OCI-LY7 (cell line): ENCODE measurements at regions not wholly inside any gene's neighbourhood (a gene's known extent, or its start where the extent isn't known, plus 50 kb on each side); places are given as distances from the start of the nearest gene placed in this dataset.

Experiments
- BruUV-seq: library from RNA; stranded (reverse); fragments of 400-500 nt; replicated peaks from 2 replicates; lab custom pipeline; 2021; lab: Mats Ljungman, UMichigan
- CTCF ChIA-PET: fragments of 300-600 bp; sonication (Branson Sonifier 250); formaldehyde crosslinking; loops from one replicate; lab custom pipeline; 2022; ENCODE audit warnings: antibody characterized with exemption; ENCODE audit not compliant: unreplicated experiment; lab: Charles Lee
- POLR2A ChIA-PET: fragments of 300-600 bp; sonication (Branson Sonifier 250); formaldehyde crosslinking; loops from one replicate; lab custom pipeline; 2022; ENCODE audit warnings: antibody characterized with exemption; lab: Charles Lee
- DNase-seq: peaks from one replicate; pipeline ENCODE4 v3.0.0-alpha.2; 2015; ENCODE audit warnings: low spot score
- H2AFZ ChIP-seq: fragments of 200-600 bp; sonication (generic), shearing (Covaris generic); 2 replicates; pipeline ENCODE4 v1.6.1; 2014; ENCODE audit warnings: mild to moderate bottlenecking, antibody characterized with exemption, low read length, moderate library complexity
- H3K27ac ChIP-seq: fragments of 200-600 bp; sonication (generic); 2 replicates; pipeline ENCODE4 v1.5.1; 2014; ENCODE audit warnings: mixed run types, low read depth, mild to moderate bottlenecking, moderate library complexity, low read length, inconsistent platforms; ENCODE audit not compliant: poor library complexity, severe bottlenecking
- H3K36me3 ChIP-seq: fragments of 200-600 bp; sonication (generic); 2 replicates; pipeline ENCODE4 v1.6.1; 2014; ENCODE audit warnings: mild to moderate bottlenecking, antibody characterized with exemption, low read length, moderate library complexity, mixed read lengths; ENCODE audit not compliant: insufficient read depth
- H3K4me1 ChIP-seq: fragments of 200-600 bp; sonication (generic); 2 replicates; pipeline ENCODE4 v1.5.1; 2014; ENCODE audit warnings: mild to moderate bottlenecking, low read length; ENCODE audit not compliant: insufficient read depth, poor library complexity, severe bottlenecking
- H3K4me2 ChIP-seq: fragments of 200-600 bp; sonication (generic); 2 replicates; pipeline ENCODE4 v1.6.1; 2014; ENCODE audit warnings: mild to moderate bottlenecking, low read length
- H3K4me3 ChIP-seq: fragments of 200-600 bp; sonication (generic); 2 replicates; pipeline ENCODE4 v1.5.1; 2014; ENCODE audit warnings: mild to moderate bottlenecking, low read depth, low read length; ENCODE audit not compliant: poor library complexity, severe bottlenecking
- H3K79me2 ChIP-seq: fragments of 200-600 bp; sonication (generic); 2 replicates; pipeline ENCODE4 v1.6.1; 2016; ENCODE audit warnings: low read depth, mild to moderate bottlenecking, low read length, moderate library complexity, mixed read lengths; ENCODE audit not compliant: insufficient read depth
- H3K9me2 ChIP-seq: fragments of 200-600 bp; sonication (generic); 2 replicates; pipeline ENCODE4 v1.6.1; 2016; ENCODE audit warnings: mild to moderate bottlenecking, low read length, mixed read lengths; ENCODE audit not compliant: insufficient read depth
- H3K9me3 ChIP-seq: fragments of 200-600 bp; sonication (generic); 2 replicates; pipeline ENCODE4 v1.6.1; 2014; ENCODE audit warnings: mild to moderate bottlenecking, mixed run types, low read length, mixed read lengths
- H4K20me1 ChIP-seq: fragments of 200-600 bp; sonication (generic); 2 replicates; pipeline ENCODE4 v1.6.1; 2014; ENCODE audit warnings: mild to moderate bottlenecking, antibody characterized with exemption, low read length, moderate library complexity, mixed read lengths; ENCODE audit not compliant: insufficient read depth
- EZH2phosphoT487 ChIP-seq: fragments of 200-600 bp; sonication (generic); IDR thresholded peaks from 2 replicates; pipeline ENCODE4 v1.6.1; 2018; ENCODE audit warnings: low read depth, borderline replicate concordance, mild to moderate bottlenecking, mixed run types, antibody characterized with exemption, low read length, moderate library complexity, mixed read lengths
- intact Hi-C: fragments of 100-400 bp; cut with micrococcal nuclease; formaldehyde crosslinking; loops from one replicate; pipeline ENCODE4 v1.10.0; 2022; ENCODE audit not compliant: unreplicated experiment
- TF ChIP-seq, protein P1 (sequence below): fragments of 200-600 bp; sonication (generic); conservative IDR thresholded peaks from 2 replicates; pipeline ENCODE4 v1.5.1; 2014; ENCODE audit warnings: mild to moderate bottlenecking, antibody characterized with exemption, low read length, moderate library complexity, mixed read lengths

DNA sequence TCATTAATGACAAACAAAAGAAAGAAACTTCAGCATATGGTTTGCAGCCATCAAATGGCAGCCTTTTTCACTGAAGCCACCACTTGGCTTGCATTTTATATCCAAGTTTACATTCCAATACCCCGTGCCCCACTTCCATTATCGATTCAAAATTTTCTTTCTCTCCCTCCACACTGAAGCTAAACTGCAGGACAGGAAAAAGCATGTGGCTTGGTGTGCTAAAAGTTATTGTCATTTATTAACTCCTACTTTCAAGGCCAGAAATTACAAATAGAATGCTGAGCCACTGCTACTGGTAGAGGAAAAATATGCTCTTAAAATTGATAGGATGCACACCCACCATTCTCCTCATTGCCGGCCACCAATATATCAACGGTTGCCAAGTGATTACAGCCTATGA lies 351.6 kb upstream of the DUSP10 start:
- DNase-seq: no peak
- intact Hi-C loops: no loop called here
- Histone ChIP-seq H3K4me1 (no peaks in the 10 kb centered on the region), H3K4me3 (no peak overlapping the region), H3K27ac (no peak overlapping the region), H4K20me1 (no peaks in the 10 kb centered on the region), H3K4me2 (no peak overlapping the region), H3K36me3 (no peaks in the 10 kb centered on the region), H3K9me3 (no peaks in the 10 kb centered on the region), H2AFZ (no peak overlapping the region), H3K9me2 (no peaks in the 10 kb centered on the region), H3K79me2 (no peaks in the 10 kb centered on the region)
- ChIA-PET CTCF (no interaction called here), POLR2A (interaction anchor here (0.9 to 1.2 kb wide), 2 partner anchors 26 to 527 kb away, joined by 3 read pairs; no protein-coding TSS in a partner anchor)
- BruUV-seq: no TSS peak
- TF ChIP-seq, protein P1, sequence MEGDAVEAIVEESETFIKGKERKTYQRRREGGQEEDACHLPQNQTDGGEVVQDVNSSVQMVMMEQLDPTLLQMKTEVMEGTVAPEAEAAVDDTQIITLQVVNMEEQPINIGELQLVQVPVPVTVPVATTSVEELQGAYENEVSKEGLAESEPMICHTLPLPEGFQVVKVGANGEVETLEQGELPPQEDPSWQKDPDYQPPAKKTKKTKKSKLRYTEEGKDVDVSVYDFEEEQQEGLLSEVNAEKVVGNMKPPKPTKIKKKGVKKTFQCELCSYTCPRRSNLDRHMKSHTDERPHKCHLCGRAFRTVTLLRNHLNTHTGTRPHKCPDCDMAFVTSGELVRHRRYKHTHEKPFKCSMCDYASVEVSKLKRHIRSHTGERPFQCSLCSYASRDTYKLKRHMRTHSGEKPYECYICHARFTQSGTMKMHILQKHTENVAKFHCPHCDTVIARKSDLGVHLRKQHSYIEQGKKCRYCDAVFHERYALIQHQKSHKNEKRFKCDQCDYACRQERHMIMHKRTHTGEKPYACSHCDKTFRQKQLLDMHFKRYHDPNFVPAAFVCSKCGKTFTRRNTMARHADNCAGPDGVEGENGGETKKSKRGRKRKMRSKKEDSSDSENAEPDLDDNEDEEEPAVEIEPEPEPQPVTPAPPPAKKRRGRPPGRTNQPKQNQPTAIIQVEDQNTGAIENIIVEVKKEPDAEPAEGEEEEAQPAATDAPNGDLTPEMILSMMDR: no peak
- no peak for TF ChIP-seq EZH2phosphoT487

DNA sequence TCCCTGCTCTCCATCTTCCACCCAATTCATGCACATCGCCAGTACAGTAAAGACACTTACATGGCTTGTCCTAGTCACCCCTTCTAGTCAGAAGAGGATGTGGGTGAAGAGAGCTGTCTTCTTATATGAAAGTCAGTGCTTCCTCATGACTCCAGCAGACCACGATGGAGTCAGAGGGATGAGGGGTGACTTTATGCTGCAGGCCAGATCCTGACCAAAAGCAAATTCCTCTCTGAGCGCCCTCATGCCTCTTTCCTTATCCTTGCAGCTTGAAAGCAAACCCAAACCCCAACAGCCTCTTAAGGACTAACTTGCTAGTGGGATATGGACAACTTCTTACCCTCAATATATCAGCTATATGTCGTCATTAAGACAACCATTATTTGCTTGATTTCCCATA lies 348.2 kb upstream of the DUSP10 start:
- no peak for DNase-seq
- Histone ChIP-seq H3K4me3 (no peak overlapping the region), H3K4me2 (no peak overlapping the region), H3K4me1 (no peaks in the 10 kb centered on the region), H3K36me3 (no peaks in the 10 kb centered on the region), H3K9me2 (no peaks in the 10 kb centered on the region), H3K9me3 (no peaks in the 10 kb centered on the region), H3K79me2 (no peaks in the 10 kb centered on the region), H3K27ac (no peak overlapping the region), H4K20me1 (no peaks in the 10 kb centered on the region), H2AFZ (no peak overlapping the region)
- BruUV-seq: no TSS peak
- CTCF ChIA-PET: no interaction called here
- POLR2A ChIA-PET: no interaction called here
- intact Hi-C loops: no loop called here
- TF ChIP-seq, protein P1: no peak
- no peak for TF ChIP-seq EZH2phosphoT487

DNA sequence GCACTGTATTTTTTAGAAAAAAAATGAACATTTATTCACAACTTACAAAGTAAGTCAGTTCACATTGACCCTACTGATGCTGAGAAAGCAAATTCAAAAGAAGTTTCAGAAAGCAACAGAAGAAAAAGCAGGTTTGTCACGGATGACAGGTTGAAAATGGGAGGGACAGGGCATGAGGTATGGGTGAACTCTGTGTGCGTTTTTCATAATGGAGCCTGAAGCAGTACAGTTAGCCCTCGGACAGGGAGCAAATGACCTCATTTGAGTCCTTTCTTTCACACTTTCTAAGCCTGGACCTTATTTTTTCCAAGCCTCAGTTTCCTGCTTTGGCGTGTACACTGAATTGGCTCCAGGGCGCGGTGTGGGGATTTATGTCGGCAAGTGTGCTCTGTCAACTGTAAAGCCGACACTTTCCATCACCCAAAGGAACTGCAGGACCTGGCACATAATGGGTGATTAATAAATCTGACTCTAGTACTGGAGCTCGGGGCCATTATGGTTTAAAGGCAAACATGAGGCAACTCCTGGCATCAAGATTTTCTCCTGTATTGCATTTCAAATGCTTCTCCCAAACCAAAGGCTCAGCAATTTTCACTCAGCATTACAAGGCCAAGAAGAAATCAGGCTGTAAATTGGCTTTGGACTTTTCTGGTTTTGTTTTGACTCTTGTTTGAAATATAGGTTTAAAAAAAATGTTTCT lies 345.5 kb upstream of the DUSP10 start:
- POLR2A ChIA-PET: no interaction called here
- TF ChIP-seq, protein P1: no peak
- TF ChIP-seq EZH2phosphoT487: no peak
- H3K79me2 ChIP-seq: no peaks in the 10 kb centered on the region
- CTCF ChIA-PET: no interaction called here
- BruUV-seq: no TSS peak
- no peaks in the 10 kb centered on the region for H4K20me1 ChIP-seq
- H3K4me2 ChIP-seq: no peak overlapping the region
- intact Hi-C loops: no loop called here
- H3K27ac ChIP-seq: no peak overlapping the region
- H3K4me3 ChIP-seq: no peak overlapping the region
- no peaks in the 10 kb centered on the region for H3K4me1 ChIP-seq
- no peaks in the 10 kb centered on the region for H3K9me2 ChIP-seq
- H3K9me3 ChIP-seq: no peaks in the 10 kb centered on the region
- H2AFZ ChIP-seq: no peak overlapping the region
- no peak for DNase-seq
- no peaks in the 10 kb centered on the region for H3K36me3 ChIP-seq
